T47D (cell line): ENCODE measurements at regions not wholly inside any gene's neighbourhood (a gene's known extent, or its start where the extent isn't known, plus 50 kb on each side); places are given as distances from the start of the nearest gene placed in this dataset.

Experiments
- DNase-seq, 2 experiments: peaks; one replicate each; pipeline versions ENCODE4 v3.0.0 to v3.0.0-alpha.2; 2011 to 2012; ENCODE audit warnings: low read depth in 1 of 2, low spot score in 1 of 2
- JUND ChIP-seq: IDR thresholded peaks from 2 replicates; pipeline ENCODE4 v1.6.1; 2012; ENCODE audit warnings: low read depth
- in situ Hi-C: cut with HindIII; loops from 2 replicates; pipeline ENCODE4 v1.10.0; 2016; ENCODE audit warnings: low sequenced_read_pairs, low pct_unique_long_range_greater_than_20kb

- in situ Hi-C loops, result no loop called here
- no peak for TF ChIP-seq JUND
- DNase-seq, result no peak
Observed at GRCh38 chr2:62587592-62587991, 81.6 kb upstream of the TMEM17 start.

- DNase-seq, result no peak
- no peak for TF ChIP-seq JUND
- in situ Hi-C loops, result no loop called here
Observed at GRCh38 chr2:62586981-62587380, 81.0 kb upstream of the TMEM17 start.

- DNase-seq, result no peak
- in situ Hi-C loops, result no loop called here
- no peak for TF ChIP-seq JUND
Observed at GRCh38 chr2:62578803-62579640, 73.0 kb upstream of the TMEM17 start.

GRCh38 chr2:62577994-62578781, 72.2 kb upstream of the TMEM17 start:
- in situ Hi-C loops, result no loop called here
- DNase-seq, result no peak

GRCh38 chr2:62576276-62576939, 70.4 kb upstream of the TMEM17 start:
- TF ChIP-seq JUND, result no peak
- no peak for DNase-seq
- in situ Hi-C loops, result no loop called here

More at GRCh38 chr2:62577994-62578781, 72.2 kb upstream of the TMEM17 start:
- no peak for TF ChIP-seq JUND

- TF ChIP-seq JUND, result no peak
- in situ Hi-C loops, result no loop called here
- no peak for DNase-seq
Observed at GRCh38 chr2:62573936-62574335, 67.9 kb upstream of the TMEM17 start.

- TF ChIP-seq JUND, result no peak
- DNase-seq, result no peak
- in situ Hi-C loops, result no loop called here
Observed at GRCh38 chr2:62573137-62573731, 67.2 kb upstream of the TMEM17 start.

- TF ChIP-seq JUND, result no peak
- no peak for DNase-seq
- in situ Hi-C loops, result no loop called here
Observed at GRCh38 chr2:62570861-62571698, 65.1 kb upstream of the TMEM17 start.

GRCh38 chr2:62569907-62570841, 64.2 kb upstream of the TMEM17 start:
- no peak for DNase-seq
- no peak for TF ChIP-seq JUND
- in situ Hi-C loops, result no loop called here

GRCh38 chr2:62568983-62569837, 63.2 kb upstream of the TMEM17 start:
- no peak for TF ChIP-seq JUND
- peak; percentile 2 to 8 for DNase-seq
- in situ Hi-C loops, result no loop called here
